DND-41 (cell line): ENCODE measurements at regions not wholly inside any gene's neighbourhood (a gene's known extent, or its start where the extent isn't known, plus 50 kb on each side); places are given as distances from the start of the nearest gene placed in this dataset.

ENCODE experiments used
- ATAC-seq: fragments of 200-7000 bp; cut with Tn5 transposase; 3 replicates; pipeline ENCODE4 v1.9.1; 2021; ENCODE audit warnings: low read depth; ENCODE audit not compliant: insufficient read depth
- DNase-seq: peaks from one replicate; pipeline ENCODE4 v3.0.0-alpha.2; 2020
- H2AFZ ChIP-seq: 2 replicates; pipeline ENCODE4 v1.6.0; 2012; ENCODE audit warnings: low read depth, low read length
- H3K27ac ChIP-seq: 2 replicates; pipeline ENCODE4 v1.5.1; 2012; ENCODE audit warnings: low read length, inconsistent platforms
- H3K27me3 ChIP-seq: fragments of 200-600 bp; sonication (generic); 2 replicates; pipeline ENCODE4 v1.6.0; 2012; ENCODE audit warnings: low read length, mild to moderate bottlenecking, inconsistent platforms; ENCODE audit not compliant: insufficient read depth, poor library complexity
- H3K36me3 ChIP-seq: 2 replicates; pipeline ENCODE4 v1.5.1; 2012; ENCODE audit warnings: low read length, inconsistent platforms; ENCODE audit not compliant: insufficient read depth
- H3K4me1 ChIP-seq: 2 replicates; pipeline ENCODE4 v1.5.1; 2012; ENCODE audit warnings: mild to moderate bottlenecking, low read length; ENCODE audit not compliant: insufficient read depth
- H3K4me2 ChIP-seq: 2 replicates; pipeline ENCODE4 v1.6.0; 2012; ENCODE audit warnings: mild to moderate bottlenecking, moderate library complexity, low read length, inconsistent platforms; ENCODE audit not compliant: insufficient read depth
- H3K4me3 ChIP-seq, 2 experiments: fragments of 200-600 bp in 1 of 2; shearing (Covaris generic) in 1 of 2; 2 replicates each; pipeline ENCODE4 v1.5.1; 2012 to 2016; ENCODE audit warnings: inconsistent platforms in 2 of 2, low read length in 2 of 2, mild to moderate bottlenecking in 2 of 2, low read depth in 1 of 2, moderate library complexity in 1 of 2
- H3K79me2 ChIP-seq: 2 replicates; pipeline ENCODE4 v1.6.0; 2012; ENCODE audit warnings: low read length, inconsistent platforms; ENCODE audit not compliant: insufficient read depth
- H3K9ac ChIP-seq: 2 replicates; pipeline ENCODE4 v1.6.0; 2012; ENCODE audit warnings: low read depth, mild to moderate bottlenecking, inconsistent platforms, low read length, moderate library complexity
- H3K9me3 ChIP-seq: 2 replicates; pipeline ENCODE4 v1.5.1; 2012; ENCODE audit warnings: low read length, moderate library complexity, mild to moderate bottlenecking, inconsistent platforms; ENCODE audit not compliant: insufficient read depth, severe bottlenecking
- H4K20me1 ChIP-seq: 2 replicates; pipeline ENCODE4 v1.6.0; 2012; ENCODE audit warnings: low read length; ENCODE audit not compliant: insufficient read depth
- EZH2 ChIP-seq: IDR thresholded peaks from 3 replicates; pipeline ENCODE4 v1.6.1; 2012; ENCODE audit warnings: borderline replicate concordance, low read depth, mild to moderate bottlenecking, moderate library complexity, low read length, inconsistent platforms; ENCODE audit not compliant: severe bottlenecking
- TF ChIP-seq, protein P1 (sequence below): IDR thresholded peaks from 2 replicates; pipeline ENCODE4 v1.5.1; 2012; ENCODE audit warnings: borderline replicate concordance, low read length, moderate library complexity, mild to moderate bottlenecking; ENCODE audit not compliant: poor library complexity, severe bottlenecking; ENCODE audit errors: extremely low read depth

- H3K4me1 ChIP-seq: peaks cover 14% of the 10 kb centered on the region; the same call in 1 of the 2 replicates
- no peaks in the 10 kb centered on the region for H3K36me3 ChIP-seq
- H3K79me2 ChIP-seq: no peaks in the 10 kb centered on the region
- no peak overlapping the region for H3K9ac ChIP-seq
- DNase-seq (peak; percentile 43), ATAC-seq (peak; percentile 56)
- no peak overlapping the region for H3K27ac ChIP-seq
- H4K20me1 ChIP-seq: no peaks in the 10 kb centered on the region
- H3K27me3 ChIP-seq: no peaks in the 10 kb centered on the region
- TF ChIP-seq, protein P1, sequence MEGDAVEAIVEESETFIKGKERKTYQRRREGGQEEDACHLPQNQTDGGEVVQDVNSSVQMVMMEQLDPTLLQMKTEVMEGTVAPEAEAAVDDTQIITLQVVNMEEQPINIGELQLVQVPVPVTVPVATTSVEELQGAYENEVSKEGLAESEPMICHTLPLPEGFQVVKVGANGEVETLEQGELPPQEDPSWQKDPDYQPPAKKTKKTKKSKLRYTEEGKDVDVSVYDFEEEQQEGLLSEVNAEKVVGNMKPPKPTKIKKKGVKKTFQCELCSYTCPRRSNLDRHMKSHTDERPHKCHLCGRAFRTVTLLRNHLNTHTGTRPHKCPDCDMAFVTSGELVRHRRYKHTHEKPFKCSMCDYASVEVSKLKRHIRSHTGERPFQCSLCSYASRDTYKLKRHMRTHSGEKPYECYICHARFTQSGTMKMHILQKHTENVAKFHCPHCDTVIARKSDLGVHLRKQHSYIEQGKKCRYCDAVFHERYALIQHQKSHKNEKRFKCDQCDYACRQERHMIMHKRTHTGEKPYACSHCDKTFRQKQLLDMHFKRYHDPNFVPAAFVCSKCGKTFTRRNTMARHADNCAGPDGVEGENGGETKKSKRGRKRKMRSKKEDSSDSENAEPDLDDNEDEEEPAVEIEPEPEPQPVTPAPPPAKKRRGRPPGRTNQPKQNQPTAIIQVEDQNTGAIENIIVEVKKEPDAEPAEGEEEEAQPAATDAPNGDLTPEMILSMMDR: no peak
- no peak for TF ChIP-seq EZH2
- H3K9me3 ChIP-seq: no peaks in the 10 kb centered on the region
- H3K4me3 ChIP-seq: no peak overlapping the region
- H3K4me2 ChIP-seq: no peak overlapping the region
- no peak overlapping the region for H2AFZ ChIP-seq
Measured at GRCh38 chr9:89813482-89813881, 208.7 kb downstream of the GADD45G start.

GRCh38 chr9:89814340-89815040 is 209.7 kb downstream of the GADD45G start:
- no peaks in the 10 kb centered on the region for H3K36me3 ChIP-seq
- TF ChIP-seq, protein P1: peak; percentile 26
- TF ChIP-seq EZH2: no peak
- no peaks in the 10 kb centered on the region for H3K27me3 ChIP-seq
- no peak overlapping the region for H2AFZ ChIP-seq
- H3K27ac ChIP-seq: no peak overlapping the region
- H3K79me2 ChIP-seq: no peaks in the 10 kb centered on the region
- peak; percentile 63 for ATAC-seq
- H3K4me3 ChIP-seq: no peak overlapping the region
- no peaks in the 10 kb centered on the region for H3K9me3 ChIP-seq
- H3K4me1 ChIP-seq: peaks cover 14% of the 10 kb centered on the region; the same call in 1 of the 2 replicates
- H3K9ac ChIP-seq: no peak overlapping the region
- H3K4me2 ChIP-seq: no peak overlapping the region
- no peaks in the 10 kb centered on the region for H4K20me1 ChIP-seq
- DNase-seq: peak; percentile 35

DNA sequence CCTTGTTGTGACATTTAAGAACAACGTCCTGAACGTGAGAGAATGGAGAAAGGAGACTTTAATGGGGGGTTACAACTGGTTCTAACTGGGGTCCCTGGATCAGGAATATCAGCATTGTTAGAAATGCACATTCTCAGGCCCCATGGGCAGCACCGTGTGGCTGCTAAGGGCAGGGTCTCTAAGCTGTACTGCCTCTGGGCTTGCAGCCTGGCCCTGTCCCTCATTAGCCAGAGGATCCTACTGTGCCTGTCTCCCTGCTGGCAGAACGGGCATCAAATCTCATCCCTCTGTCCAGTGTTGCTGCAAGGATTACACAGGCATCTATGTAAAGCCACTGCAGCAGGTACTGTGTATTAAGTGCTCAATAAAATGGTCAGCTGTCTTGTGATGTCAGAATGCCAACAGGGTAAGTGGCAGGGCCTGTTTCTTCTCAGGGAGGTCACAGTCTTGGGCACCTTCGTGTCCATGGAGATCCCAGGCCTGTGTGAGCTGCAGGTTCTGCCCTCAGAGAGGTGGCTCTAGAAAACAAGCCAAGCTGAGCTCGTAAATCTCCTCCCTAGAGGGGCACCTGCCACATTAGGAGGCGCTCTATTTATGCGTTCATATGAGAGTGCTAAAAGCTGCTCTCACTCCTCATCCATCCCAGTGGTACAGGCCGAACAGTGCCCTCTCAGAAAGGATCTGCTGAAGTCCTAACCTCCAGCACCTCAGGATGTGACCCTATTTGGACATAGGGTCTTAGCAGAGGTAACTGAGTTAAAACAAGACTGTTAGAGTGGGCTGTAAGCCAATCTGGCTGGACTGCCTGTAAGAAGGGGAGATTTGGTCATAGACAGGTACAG is 210.5 kb downstream of the GADD45G start:
- no peak overlapping the region for H2AFZ ChIP-seq

More for the DNA sequence above, 210.5 kb downstream of the GADD45G start:
- Histone ChIP-seq H4K20me1 (no peaks in the 10 kb centered on the region), H3K9ac (no peak overlapping the region), H3K9me3 (no peaks in the 10 kb centered on the region), H3K27me3 (no peaks in the 10 kb centered on the region), H3K4me3 (no peak overlapping the region), H3K79me2 (no peaks in the 10 kb centered on the region), H3K4me1 (peaks cover 14% of the 10 kb centered on the region; the same call in 1 of the 2 replicates), H3K36me3 (no peaks in the 10 kb centered on the region), H3K27ac (no peak overlapping the region), H3K4me2 (no peak overlapping the region)
- ATAC-seq: no peak
- no peak for DNase-seq
- TF ChIP-seq EZH2: no peak
- TF ChIP-seq, protein P1: no peak
